Right lung (tissue), 2 donors: ENCODE measurements at regions not wholly inside any gene's neighbourhood (a gene's known extent, or its start where the extent isn't known, plus 50 kb on each side); places are given as distances from the start of the nearest gene placed in this dataset.
A peak's percentile ranks its signal among the peaks of the same experiment; 100 is the strongest.

Experiments used
- DNase-seq, 2 donors: peaks; one replicate each; pipeline ENCODE4 v3.0.0-alpha.2; 2013

DNA sequence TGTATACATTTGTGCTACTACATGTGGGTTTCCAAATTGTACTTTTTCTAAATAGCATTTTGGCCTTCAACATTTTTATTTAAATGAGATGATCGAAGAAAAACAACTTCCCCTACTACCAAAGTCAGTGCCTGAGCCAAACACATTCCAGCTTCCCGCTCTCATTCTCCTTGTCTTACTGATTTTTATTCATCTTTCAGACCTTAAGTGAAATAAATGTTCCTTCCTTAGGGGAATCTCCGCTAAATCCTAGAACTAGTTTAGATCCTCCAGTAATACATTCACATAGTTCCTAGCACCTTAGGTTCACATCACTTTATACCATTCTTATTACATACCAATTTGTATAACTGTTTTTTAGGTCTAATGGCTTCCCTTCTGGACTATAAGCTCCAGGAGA, 122.3 kb upstream of the COL3A1 start:
- no peak for DNase-seq

DNA sequence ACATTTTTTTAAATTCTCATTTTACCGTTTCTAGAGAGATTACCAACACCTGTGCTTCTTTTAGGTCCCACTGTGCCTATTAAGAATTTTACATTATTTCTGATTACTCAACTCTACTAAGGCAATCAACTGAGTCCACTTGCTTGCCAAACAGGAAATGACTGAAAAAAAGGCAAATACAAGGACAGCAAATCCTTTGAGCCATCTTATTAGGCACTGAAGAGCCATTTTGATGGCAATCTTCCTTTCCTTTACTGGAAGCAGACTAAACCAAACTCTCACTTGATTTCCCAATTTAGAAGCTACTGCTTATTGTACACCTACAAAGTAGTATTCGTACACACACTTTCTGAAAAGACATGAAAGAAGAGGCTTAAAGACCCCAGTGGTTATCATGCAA, 121.4 kb upstream of the COL3A1 start:
- DNase-seq = no peak

DNA sequence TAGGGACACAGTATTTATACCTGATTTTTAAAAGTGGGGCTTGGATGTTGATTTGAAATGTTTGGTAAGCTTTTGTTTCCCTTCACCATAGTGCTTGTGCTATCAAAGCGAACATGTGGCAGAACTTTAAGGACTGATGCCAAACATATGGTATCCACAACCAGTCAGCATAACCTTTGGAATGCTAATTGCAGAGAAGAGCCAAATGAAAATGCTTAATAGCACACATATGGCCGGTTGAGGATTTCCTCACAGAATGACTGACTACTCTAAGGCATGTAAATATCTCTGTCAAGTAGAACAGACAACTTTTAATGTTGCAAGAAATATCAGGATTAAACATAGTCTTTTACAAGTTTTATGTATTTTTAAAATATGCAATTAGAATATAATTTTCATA, 120.9 kb upstream of the COL3A1 start:
- DNase-seq = peak; percentile 76 to 85

DNA sequence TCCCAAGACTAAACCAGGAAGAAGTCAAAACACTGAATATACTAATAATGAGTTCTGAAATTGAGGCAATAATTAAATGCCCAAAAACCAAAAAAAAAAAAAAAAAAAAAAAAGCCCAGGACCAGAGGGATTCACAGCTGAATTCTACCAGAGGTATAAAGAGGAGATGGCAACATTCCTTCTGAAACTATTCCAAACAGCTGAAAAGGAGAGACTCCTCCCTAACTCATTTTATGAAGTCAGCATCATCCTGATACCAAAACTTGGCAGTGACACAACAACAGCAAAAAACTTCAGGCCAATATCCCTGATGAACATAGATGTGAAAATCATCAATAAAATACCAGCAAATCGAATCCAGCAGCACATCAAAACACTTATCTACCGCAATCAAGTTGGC, 108.5 kb upstream of the COL3A1 start:
- DNase-seq = no peak

DNA sequence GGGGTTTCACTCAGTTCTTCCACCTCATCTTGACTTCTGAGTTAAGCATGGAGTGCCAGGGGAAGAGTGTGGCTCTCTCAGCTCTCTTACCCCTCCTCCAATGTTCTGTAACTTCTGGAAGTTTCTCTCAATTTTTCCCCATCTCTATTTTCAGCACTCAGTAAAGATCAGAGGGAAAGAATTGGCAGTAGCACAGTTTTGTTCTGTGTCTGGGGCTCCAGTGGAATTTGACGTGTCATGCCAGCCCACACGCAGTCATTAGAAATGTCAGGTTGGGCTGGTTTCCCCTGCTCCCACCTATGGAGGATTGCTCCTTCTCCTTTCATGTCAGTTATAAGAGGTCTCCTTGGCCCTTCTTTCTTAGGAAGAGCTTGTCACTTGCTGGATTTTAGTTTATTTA, 104.6 kb upstream of the COL3A1 start:
- DNase-seq = peak in 1 of 2 donors; percentile 21

DNA sequence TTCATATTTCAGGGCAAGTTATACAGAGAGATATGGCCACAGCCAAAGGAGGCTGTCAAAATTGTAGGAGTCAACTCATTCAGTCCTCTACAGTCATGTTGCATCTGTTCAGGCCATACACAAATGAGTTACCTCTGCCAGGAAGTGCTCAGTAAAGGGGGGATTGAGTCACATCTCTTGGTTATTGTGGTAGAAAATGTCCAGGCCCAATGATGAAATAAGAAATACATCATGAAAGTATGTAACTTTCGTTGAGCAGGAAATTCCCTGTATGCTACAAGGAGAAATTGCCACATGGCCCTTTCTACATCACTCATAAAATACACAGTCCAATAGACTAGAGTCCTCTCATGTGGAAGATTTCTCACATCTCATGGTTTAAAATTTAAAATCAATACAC, 103.9 kb upstream of the COL3A1 start:
- DNase-seq = no peak

DNA sequence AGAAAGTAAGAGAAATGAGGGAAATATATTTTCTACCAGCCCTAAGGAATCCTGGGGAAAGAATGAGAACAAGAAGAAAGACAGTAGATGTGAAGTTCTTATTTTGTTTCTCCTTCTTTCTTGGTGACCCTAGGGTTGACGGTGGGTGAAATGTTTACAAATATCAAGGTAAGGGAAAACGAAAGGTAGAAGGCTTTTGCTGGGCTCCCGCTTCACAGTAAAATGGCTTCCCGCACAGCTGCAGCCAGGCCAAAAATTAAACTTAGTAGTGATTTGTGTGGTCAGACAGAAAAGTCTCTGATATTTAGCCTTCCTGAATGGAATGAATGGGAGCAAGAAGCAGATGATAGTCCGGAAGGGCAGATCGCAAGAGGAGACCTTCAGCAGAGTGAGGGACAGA, 99.1 kb upstream of the COL3A1 start:
- DNase-seq = no peak

DNA sequence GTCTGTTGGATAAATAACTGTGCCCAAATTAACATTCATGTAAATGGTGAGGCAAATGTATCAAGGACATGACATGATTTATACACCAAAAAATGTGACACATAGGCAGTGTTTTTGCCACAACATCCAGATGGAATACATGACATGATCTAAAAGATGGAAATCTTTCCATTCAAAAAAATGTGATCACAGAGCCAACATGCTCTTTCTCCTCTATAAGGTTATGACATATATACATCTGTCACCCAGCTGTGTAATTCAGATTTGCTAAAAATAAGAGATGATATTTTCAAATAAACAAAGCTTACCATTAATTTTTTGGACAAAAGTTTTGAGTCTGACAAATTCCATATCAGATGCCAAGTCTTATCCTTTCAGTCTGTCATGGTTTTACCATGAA, 95.5 kb upstream of the COL3A1 start:
- DNase-seq = no peak

DNA sequence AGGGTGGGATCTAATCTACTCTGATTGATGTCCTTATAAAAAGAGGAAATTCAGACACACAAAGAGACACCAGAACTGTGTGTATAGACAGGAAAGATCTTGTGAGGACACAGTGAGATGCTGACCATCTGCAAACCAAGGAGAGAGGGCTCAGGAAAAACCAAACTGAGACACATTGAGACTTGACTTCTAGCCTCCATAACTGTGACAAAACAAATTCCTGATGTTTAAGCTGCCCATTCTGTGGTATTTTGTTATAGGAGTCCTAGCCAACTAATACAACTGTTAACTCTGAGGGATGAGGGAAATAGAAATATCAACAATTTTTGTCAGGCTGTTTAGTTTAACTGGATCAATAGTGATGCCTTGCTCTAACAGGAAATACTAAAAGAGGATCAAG, 93.4 kb upstream of the COL3A1 start:
- DNase-seq = no peak

DNA sequence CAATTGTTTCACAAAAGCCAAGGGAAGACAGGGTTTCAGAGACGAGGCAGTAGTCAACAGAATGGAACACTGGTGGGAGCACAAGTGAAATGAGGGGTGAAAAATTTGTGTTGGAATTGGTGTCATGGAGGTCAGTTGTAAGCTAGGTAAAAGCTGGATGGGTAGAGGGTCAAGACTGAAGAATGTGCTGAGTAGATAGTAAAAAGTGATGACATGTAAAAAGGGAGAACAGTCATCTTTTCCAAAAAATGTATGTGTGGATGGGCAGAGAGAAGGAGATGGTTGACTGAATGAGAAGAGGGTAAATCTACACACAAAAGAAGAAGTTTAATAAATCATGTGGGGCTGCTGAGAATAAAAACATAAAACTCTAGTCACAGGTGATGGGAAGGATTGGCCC, 92.7 kb upstream of the COL3A1 start:
- DNase-seq = no peak

DNA sequence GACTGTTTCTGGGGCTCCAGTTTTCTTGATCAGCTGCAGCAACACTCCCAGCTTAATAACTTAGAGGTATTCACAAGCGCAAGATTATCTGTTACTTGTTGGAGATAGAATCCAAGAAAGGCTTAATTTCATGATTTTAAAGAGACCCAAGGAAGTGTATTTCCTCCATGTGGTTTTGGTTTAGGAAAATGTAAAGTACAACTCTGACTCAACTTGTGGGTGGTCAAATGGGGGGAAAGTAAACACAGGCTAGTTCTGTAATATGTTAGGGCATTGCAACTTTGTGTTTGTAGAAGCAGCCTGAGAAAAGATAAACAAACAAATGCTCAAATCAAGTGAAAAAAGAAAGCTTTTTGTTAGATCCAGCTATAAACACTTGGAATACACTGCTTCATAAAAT, 90.1 kb upstream of the COL3A1 start:
- peak; percentile 51 to 65 for DNase-seq

DNA sequence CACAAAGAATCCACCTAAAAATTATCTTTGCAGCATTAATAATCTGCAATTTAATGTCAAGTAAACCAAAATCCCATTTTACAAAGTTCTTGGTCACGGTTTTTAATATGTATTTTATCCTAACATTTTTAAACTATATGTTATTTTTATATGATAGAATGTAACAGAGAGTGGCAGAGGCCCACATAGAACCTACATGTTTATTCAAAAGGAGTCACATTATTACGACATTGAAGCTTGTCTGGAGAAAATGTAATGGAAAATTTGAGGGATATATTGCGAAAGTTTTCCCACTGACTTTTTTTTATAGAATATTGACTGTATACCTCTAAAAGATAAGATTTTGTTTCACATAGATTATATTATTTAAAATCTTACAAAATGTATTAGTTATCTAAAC, 89.7 kb upstream of the COL3A1 start:
- no peak for DNase-seq

DNA sequence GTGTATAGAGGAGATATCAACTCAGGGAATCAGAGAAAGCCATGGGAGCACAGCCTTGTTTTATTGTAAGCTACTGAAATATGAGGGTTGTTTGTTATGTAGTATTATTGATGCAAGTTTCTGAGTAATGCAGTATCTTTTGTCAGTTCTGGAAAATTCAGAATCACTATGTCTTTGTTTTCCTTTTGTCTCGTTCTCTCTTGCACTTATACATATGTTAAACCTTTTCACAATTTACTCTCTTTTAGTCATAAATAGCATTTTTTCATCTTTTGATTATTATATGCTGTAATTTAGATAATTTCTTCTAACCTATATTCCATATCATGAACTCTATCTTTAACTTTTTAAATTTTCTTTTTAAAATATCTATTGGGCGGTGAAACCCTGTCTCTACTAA, 85.0 kb upstream of the COL3A1 start:
- DNase-seq = no peak

DNA sequence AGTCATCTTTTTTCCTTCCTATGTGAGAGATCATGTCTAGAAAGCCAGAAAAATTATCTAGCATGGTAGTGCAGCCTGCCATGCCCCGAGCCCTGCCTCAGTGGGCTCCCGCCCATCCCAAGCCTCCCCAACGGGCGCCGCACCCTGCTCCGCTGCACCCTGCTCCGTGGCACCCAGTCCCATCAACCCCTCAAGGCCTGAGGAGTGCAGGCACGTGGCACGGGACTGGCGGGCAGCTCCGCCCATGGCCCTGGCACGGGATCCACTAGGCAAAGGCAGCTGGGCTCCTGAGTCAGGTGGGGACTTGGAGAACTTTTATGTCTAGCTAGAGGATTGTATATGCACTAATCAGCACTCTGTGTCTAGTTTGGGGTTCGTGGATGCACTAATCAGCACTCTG, 83.4 kb upstream of the COL3A1 start:
- no peak for DNase-seq

DNA sequence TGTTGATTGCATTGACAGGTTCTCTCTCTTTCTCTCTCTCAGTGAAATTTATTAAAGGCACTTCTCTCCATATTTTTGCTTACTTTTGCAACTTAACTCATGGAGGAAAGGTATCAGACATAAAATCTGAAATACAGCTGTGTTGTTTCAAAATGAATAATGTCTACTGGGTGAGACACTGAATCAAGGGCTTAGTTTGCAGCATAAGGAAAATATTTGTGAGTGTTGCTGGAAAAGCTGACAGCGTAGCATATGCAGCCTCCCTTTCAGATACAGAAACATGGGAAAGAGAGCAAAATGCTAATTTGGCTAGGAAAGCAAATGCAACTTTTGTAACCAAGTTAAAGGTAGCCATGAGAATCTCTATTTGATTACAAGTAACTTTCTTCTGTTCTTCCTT, 81.5 kb upstream of the COL3A1 start:
- no peak for DNase-seq

DNA sequence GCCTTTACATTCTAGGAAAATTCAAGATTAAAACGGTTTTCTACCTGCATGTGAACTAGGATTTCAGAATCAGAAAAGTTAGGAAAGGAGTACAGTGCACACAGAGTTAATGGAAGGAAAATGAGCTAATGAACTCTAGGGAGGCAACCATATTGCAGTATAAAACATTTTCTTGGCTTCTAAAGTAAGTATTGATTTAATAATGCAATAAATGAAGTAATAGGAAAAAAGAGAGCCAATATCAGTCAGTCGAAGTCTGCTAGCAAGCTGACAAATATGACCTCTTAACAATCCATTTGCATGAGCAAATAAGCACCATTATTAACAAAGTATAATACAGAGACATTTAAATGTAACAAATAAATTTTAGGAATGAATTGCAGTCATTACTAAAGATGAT, 80.2 kb upstream of the COL3A1 start:
- no peak for DNase-seq

DNA sequence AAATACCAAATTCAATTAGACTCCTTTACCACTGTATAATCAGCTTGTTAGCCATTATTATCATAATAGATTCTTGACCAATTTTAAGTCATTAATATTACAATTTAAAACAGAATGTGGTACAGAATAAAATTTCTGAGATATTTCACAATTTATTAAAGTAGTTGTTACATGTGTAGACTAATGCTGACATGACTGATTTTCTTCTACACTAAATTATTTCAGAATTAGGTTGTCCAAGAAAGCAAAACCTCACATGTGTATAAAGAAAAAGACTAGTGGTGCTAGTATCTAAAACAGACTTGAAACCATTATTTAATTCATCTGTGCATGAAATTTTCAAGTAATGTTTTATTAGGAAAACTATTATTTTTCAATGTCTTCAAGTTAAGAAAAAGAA, 79.2 kb upstream of the COL3A1 start:
- DNase-seq = no peak

DNA sequence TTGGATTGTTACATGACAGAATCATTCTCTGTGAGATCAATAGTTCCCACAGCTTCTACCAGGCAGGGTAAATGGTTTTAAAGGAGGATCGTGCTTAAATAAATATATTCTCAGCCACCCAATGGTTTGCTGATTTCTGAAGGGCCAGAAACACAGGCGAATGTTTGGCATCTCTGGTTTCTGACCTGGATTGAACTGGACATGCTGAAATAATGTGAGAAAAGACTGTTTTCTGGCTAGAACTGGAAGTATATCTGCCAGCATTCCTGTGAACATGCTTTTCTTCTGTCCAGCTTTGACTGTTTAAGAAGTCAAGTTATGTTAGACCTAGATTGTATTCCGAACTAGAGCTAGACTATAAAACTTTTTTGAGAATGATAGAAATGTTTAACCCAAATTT, 77.1 kb upstream of the COL3A1 start:
- no peak for DNase-seq

DNA sequence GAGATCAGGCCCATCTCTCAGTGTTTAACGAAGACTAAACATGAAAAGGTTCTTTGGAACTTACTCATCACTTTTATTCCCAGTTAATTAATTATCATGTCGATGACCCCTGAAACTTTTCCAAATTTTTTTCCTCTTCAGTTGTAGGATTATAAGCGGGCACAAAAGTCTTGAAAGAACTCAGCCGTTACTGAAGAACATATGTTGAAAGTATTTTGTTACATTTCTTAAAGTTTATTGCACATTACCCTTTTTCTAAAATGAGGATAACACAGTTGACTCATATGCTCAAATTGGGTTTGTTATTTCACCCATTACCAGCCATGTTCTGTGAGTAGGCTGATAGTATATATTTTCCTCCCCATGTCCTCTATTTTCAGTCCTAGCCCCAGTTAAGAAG, 75.9 kb upstream of the COL3A1 start:
- no peak for DNase-seq

DNA sequence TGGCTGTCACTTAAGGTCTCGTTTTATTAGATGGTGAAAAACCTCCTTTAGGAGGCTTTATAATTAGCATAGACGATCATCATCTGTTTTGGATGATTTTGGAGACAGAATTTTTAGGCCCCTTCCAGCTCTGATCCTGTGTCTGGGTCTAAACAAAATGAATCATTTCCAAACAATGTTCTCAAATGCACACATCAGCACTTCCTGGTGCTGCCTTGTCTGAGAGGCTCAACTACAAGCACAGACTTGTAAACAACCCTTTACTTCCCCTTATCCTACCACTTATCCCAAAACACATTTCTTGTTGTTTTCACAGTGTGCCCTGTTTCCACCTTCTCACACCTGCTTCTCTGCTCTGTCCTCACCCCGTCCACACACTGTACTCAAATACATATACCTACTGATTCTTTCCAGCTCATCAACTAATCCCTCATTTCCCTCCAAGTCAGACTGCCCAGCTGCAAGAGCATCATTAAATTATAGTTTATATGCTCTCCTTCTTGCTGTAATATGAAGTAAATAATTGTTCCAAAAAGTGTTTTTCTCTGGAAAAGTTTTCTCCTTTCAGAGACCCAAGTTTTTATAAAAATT, 71.2 kb upstream of the COL3A1 start:
- no peak for DNase-seq

DNA sequence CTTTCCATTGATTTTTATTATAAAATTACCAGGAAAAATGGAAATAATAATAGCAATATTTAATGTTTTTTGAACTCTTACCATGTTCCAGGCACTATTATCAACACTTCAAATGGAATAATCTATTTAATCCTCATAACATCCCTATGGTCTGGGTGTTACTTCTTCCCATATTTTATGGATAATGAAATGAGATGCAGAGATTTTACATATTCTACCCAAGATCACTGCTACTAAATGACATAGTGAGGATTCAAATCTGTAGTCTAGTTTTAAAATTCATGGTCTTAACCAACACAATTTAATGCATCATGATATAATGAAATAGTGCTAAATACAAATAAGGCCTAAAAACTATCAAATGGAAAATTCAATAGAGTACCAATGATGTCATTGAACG, 70.4 kb upstream of the COL3A1 start:
- no peak for DNase-seq

DNA sequence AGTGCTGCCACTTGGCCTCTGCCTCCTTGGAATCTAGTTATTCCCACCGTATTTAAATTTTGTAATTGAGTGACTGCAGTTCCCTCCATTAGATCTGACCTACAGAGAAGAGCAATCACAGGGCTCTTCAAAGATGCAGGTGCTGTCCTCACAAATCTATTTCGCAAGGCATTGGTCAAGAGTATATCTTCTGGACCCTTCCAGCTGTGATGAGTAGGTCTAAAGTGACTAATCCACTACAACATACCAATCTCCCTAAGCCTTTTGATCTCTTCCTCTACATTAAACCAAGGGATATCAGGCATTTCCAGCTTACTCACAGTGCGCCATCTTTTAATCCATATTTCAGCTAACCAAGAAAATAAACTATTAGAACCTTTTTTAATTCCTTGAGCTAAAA, 65.1 kb upstream of the COL3A1 start:
- DNase-seq = no peak

DNA sequence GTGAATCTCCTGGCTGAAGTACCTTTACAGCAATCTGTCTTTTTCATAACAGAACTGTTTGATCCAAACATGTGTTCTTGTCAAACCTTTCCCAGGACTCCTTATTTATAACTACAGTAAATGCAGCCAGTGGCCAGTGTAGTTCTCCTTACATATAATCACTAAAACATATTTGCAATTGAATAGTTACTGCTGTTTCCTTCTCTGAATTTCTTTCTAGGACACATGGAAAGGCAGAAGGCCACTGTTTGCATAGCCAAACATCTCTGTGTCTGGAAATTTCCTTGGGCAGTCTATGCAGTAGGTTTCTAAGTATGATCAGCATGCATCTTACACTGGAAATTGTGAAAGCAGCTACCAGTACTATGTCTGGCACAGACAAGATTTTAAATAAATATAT, 57.4 kb upstream of the COL3A1 start:
- DNase-seq = no peak

DNA sequence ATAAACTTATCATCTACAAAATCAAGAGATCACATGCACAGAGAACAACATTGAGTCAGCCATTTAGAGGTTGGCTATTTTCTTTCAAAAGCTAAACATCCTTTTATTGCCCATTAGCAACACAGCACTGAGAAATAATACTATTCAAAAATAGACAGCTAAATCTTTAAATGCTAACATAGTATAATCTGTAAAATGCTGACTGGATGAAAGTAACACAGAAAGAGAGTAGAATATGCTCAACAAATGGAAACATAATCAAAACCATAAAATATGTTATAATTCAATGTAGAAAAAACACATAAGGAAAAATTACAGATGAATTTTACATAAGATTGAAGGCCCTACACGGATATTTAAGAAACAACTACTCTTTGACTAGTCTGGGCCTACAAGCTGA, 56.5 kb upstream of the COL3A1 start:
- DNase-seq = no peak

DNA sequence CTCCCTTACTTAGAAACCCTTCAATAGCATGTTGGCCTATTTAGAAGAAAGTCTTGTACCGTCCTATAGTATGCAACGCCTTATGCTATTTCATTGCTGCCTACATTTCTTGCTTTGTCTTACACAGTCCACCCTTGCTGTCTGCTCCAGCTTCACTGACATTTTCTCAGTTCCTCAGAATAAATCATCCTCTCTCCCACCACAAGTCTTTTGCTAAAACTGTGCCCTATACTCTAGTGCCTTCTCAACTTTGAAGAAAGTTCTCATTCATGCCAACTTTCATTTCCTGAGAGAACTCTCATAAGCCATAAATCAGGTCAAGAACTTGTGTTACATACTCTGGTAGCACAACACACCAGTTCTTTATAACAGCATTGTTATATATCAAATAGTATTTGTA, 54.3 kb upstream of the COL3A1 start:
- DNase-seq = no peak
